ENCODE measurements at regions not wholly inside any gene's neighbourhood (a gene's known extent, or its start where the extent isn't known, plus 50 kb on each side); places are given as distances from the start of the nearest gene placed in this dataset.

- TF ChIP-seq POLR2A (IDR thresholded peaks at IDR 0.05; ENCODE audit: low read depth): no peak
- no peak for TF ChIP-seq CTCF (IDR thresholded peaks at IDR 0.05)
- TF ChIP-seq POLR2AphosphoS5 (IDR thresholded peaks at IDR 0.05): no peak
- no peak for TF ChIP-seq EP300 (IDR thresholded peaks at IDR 0.05)
Observed at GRCh38 chr4:33058998-33059397, 2338.8 kb downstream of the PCDH7 start.
